HG02973 (cell line): ENCODE measurements at regions not wholly inside any gene's neighbourhood (a gene's known extent, or its start where the extent isn't known, plus 50 kb on each side); places are given as distances from the start of the nearest gene placed in this dataset.
A peak's percentile ranks its signal among the peaks of the same experiment; 100 is the strongest.

ENCODE experiments used
- ATAC-seq: cut with Tn5 transposase; IDR thresholded peaks from one replicate; pipeline ENCODE4 v1.9.1; 2021; ENCODE audit warnings: moderate library complexity; ENCODE audit not compliant: unreplicated experiment

- no peak for ATAC-seq
These were observed 435.3 kb downstream of the C4orf33 start for GRCh38 chr4:129531253-129531652.

GRCh38 chr4:129532573-129532972 lies 436.6 kb downstream of the C4orf33 start:
- ATAC-seq = peak; percentile 82

- ATAC-seq = no peak
These were observed 447.3 kb downstream of the C4orf33 start for GRCh38 chr4:129543299-129543698.

- ATAC-seq = no peak
These were observed 449.8 kb downstream of the C4orf33 start for GRCh38 chr4:129545599-129546278.

GRCh38 chr4:129546531-129546930 lies 450.6 kb downstream of the C4orf33 start:
- ATAC-seq = no peak

- no peak for ATAC-seq
These were observed 454.4 kb downstream of the C4orf33 start for GRCh38 chr4:129550281-129550785.

GRCh38 chr4:129561280-129561679 lies 465.3 kb downstream of the C4orf33 start:
- ATAC-seq = no peak

- no peak for ATAC-seq
These were observed 466.1 kb downstream of the C4orf33 start for GRCh38 chr4:129561886-129562671.

- no peak for ATAC-seq
These were observed 469.3 kb downstream of the C4orf33 start for GRCh38 chr4:129565214-129565613.

- ATAC-seq = no peak
These were observed 474.4 kb downstream of the C4orf33 start for GRCh38 chr4:129570326-129570725.

GRCh38 chr4:129578336-129578735 lies 482.4 kb downstream of the C4orf33 start:
- no peak for ATAC-seq

GRCh38 chr4:129581305-129581704 lies 485.4 kb downstream of the C4orf33 start:
- no peak for ATAC-seq

- ATAC-seq = no peak
These were observed 487.9 kb downstream of the C4orf33 start for GRCh38 chr4:129583868-129584267.

- no peak for ATAC-seq
These were observed 502.6 kb downstream of the C4orf33 start for GRCh38 chr4:129598582-129598981.

GRCh38 chr4:129600898-129601297 lies 504.9 kb downstream of the C4orf33 start:
- ATAC-seq = no peak

- no peak for ATAC-seq
These were observed 506.5 kb downstream of the C4orf33 start for GRCh38 chr4:129602447-129602846.

GRCh38 chr4:129603241-129603931 lies 507.4 kb downstream of the C4orf33 start:
- ATAC-seq = no peak

- no peak for ATAC-seq
These were observed 508.8 kb downstream of the C4orf33 start for GRCh38 chr4:129604632-129605255.

- no peak for ATAC-seq
These were observed 518.7 kb downstream of the C4orf33 start for GRCh38 chr4:129614611-129615010.

- no peak for ATAC-seq
These were observed 526.6 kb downstream of the C4orf33 start for GRCh38 chr4:129622566-129622965.

- no peak for ATAC-seq
These were observed 527.4 kb downstream of the C4orf33 start for GRCh38 chr4:129623233-129623875.
